C4-2B (cell line): ENCODE measurements at regions not wholly inside any gene's neighbourhood (a gene's known extent, or its start where the extent isn't known, plus 50 kb on each side); places are given as distances from the start of the nearest gene placed in this dataset.
"Not testable (repeated sequence)": the region's sequence is repeated elsewhere in the genome, so short reads cannot be mapped to it uniquely, and the experiment has no call there.

Experiments used
- H3K27ac ChIP-seq: fragments of 450-650 bp; 2 replicates; pipeline ENCODE4 v1.5.1; 2017
- CTCF ChIP-seq: fragments of 450-650 bp; conservative IDR thresholded peaks from 2 replicates; pipeline ENCODE4 v1.5.1; 2017; ENCODE audit warnings: mild to moderate bottlenecking
- ZFX ChIP-seq: fragments of 450-650 bp; IDR thresholded peaks from 2 replicates; pipeline ENCODE4 v1.6.1; 2017

- TF ChIP-seq ZFX: no peak
- no peak for TF ChIP-seq CTCF
- H3K27ac ChIP-seq: no peak overlapping the region
These were observed 878.9 kb upstream of the WWC1 start for GRCh38 chr5:167412556-167412955.

GRCh38 chr5:167413506-167413905, 877.9 kb upstream of the WWC1 start:
- no peak overlapping the region for H3K27ac ChIP-seq
- TF ChIP-seq ZFX (no peak), CTCF (no peak)

GRCh38 chr5:167414611-167415010, 876.8 kb upstream of the WWC1 start:
- no peak overlapping the region for H3K27ac ChIP-seq
- TF ChIP-seq CTCF (no peak), ZFX (no peak)

- TF ChIP-seq ZFX (no peak), CTCF (no peak)
- H3K27ac ChIP-seq: no peak overlapping the region
These were observed 875.4 kb upstream of the WWC1 start for GRCh38 chr5:167415779-167416746.

GRCh38 chr5:167417662-167418061, 873.8 kb upstream of the WWC1 start:
- TF ChIP-seq CTCF: no peak
- no peak for TF ChIP-seq ZFX

GRCh38 chr5:167425161-167425560, 866.3 kb upstream of the WWC1 start:
- no peak for TF ChIP-seq ZFX
- no peak for TF ChIP-seq CTCF
- H3K27ac ChIP-seq: no peak overlapping the region

More at GRCh38 chr5:167417662-167418061, 873.8 kb upstream of the WWC1 start:
- no peak overlapping the region for H3K27ac ChIP-seq

- TF ChIP-seq CTCF: no peak
- TF ChIP-seq ZFX: no peak
- no peak overlapping the region for H3K27ac ChIP-seq
These were observed 864.9 kb upstream of the WWC1 start for GRCh38 chr5:167426501-167426900.

GRCh38 chr5:167427641-167428040, 863.8 kb upstream of the WWC1 start:
- H3K27ac ChIP-seq: not testable (repeated sequence)
